K562 (cell line): ENCODE measurements at regions not wholly inside any gene's neighbourhood (a gene's known extent, or its start where the extent isn't known, plus 50 kb on each side); places are given as distances from the start of the nearest gene placed in this dataset.

Source experiments
- ZNF384 ChIP-seq: IDR thresholded peaks from 2 replicates; pipeline ENCODE4 v1.6.1; 2012; ENCODE audit warnings: low read depth, low read length, improper control_type of control experiment
- ZNF644 ChIP-seq: fragments of 200-800 bp; sonication (Bioruptor generic); IDR thresholded peaks from 2 replicates; pipeline ENCODE4 v1.6.1; 2016; ENCODE audit warnings: low read depth, missing genetic modification characterization, missing compliant biosample characterization
- TF ChIP-seq, protein P1 (sequence below): fragments of 450-650 bp; formaldehyde crosslinking; IDR thresholded peaks from 2 replicates; pipeline ENCODE4 v1.4.0; 2020; ENCODE audit warnings: mild to moderate bottlenecking

DNA sequence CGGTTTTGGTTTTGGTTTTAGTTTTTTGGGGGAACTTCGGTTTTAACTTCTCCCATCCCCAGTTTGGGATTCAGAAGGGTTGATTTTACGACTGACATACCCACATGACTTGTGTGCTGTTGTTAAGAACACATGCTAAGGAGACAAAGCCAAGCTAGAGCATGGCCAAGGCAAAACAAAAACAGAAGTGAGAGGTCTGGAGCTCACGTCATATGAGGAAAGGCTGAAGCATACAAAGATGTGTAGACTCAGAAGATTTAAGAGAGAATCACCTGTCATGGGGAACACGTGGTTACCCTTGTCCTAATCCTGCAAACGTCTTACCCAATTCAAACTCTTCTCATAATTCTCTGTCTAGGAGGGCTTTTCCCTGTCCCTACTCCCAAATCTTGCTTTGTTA is 465.0 kb downstream of the FAM181B start:
- no peak for TF ChIP-seq ZNF644 (tag)
- no peak for TF ChIP-seq ZNF384
- TF ChIP-seq, protein P1, sequence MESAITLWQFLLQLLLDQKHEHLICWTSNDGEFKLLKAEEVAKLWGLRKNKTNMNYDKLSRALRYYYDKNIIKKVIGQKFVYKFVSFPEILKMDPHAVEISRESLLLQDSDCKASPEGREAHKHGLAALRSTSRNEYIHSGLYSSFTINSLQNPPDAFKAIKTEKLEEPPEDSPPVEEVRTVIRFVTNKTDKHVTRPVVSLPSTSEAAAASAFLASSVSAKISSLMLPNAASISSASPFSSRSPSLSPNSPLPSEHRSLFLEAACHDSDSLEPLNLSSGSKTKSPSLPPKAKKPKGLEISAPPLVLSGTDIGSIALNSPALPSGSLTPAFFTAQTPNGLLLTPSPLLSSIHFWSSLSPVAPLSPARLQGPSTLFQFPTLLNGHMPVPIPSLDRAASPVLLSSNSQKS (CRISPR knock-in tag), result no peak
